LNCaP clone FGC (cell line): ENCODE measurements at regions not wholly inside any gene's neighbourhood (a gene's known extent, or its start where the extent isn't known, plus 50 kb on each side); places are given as distances from the start of the nearest gene placed in this dataset.

ENCODE experiments used
- DNase-seq: peaks from one replicate; pipeline ENCODE4 v3.0.0-alpha.2; 2011; ENCODE audit warnings: low read depth
- H3K4me3 ChIP-seq: 2 replicates; pipeline ENCODE4 v1.5.1; 2011; ENCODE audit warnings: mild to moderate bottlenecking, low read depth, low read length, control low read depth
- CTCF ChIP-seq: IDR thresholded peaks from 2 replicates; pipeline ENCODE4 v1.5.1; 2012; ENCODE audit warnings: mild to moderate bottlenecking; ENCODE audit not compliant: control insufficient read depth, insufficient read depth; ENCODE audit errors: extremely low read depth

GRCh38 chr4:8765084-8765483 is 106.6 kb downstream of the HMX1 start:
- TF ChIP-seq CTCF, result no peak
- DNase-seq, result no peak
- no peak overlapping the region for H3K4me3 ChIP-seq

- no peak overlapping the region for H3K4me3 ChIP-seq
- DNase-seq, result no peak
- no peak for TF ChIP-seq CTCF
Measured at GRCh38 chr4:8763966-8764901, 107.4 kb downstream of the HMX1 start.

GRCh38 chr4:8762951-8763735 is 108.5 kb downstream of the HMX1 start:
- TF ChIP-seq CTCF, result no peak
- H3K4me3 ChIP-seq, result no peak overlapping the region
- DNase-seq, result no peak

- no peak for DNase-seq
- H3K4me3 ChIP-seq, result no peak overlapping the region
Measured at GRCh38 chr4:8762356-8762755, 109.3 kb downstream of the HMX1 start.

GRCh38 chr4:8761824-8762205 is 109.8 kb downstream of the HMX1 start:
- H3K4me3 ChIP-seq, result no peak overlapping the region
- no peak for DNase-seq
- TF ChIP-seq CTCF, result no peak

More at GRCh38 chr4:8762356-8762755, 109.3 kb downstream of the HMX1 start:
- TF ChIP-seq CTCF, result no peak

GRCh38 chr4:8761167-8761823 is 110.3 kb downstream of the HMX1 start:
- no peak for TF ChIP-seq CTCF
- no peak overlapping the region for H3K4me3 ChIP-seq
- DNase-seq, result peak; percentile 11
